Posterior vena cava (tissue), 2 donors: ENCODE measurements at regions not wholly inside any gene's neighbourhood (a gene's known extent, or its start where the extent isn't known, plus 50 kb on each side); places are given as distances from the start of the nearest gene placed in this dataset.

Experiments
- DNase-seq: peaks from one replicate; pipeline ENCODE4 v3.0.0-alpha.2; 2020; ENCODE audit warnings: low spot score
- intact Hi-C, 2 donors: fragments of 100-400 bp; cut with DNase I; formaldehyde crosslinking; loops; one replicate each; pipeline versions ENCODE4 v1.14.1 to v1.14.2; 2022 to 2023
- donor health status: DM: yes; HTN: yes; CAD: no.
- donor health status: DM: yes; HTN: yes; CAD: no.

DNA sequence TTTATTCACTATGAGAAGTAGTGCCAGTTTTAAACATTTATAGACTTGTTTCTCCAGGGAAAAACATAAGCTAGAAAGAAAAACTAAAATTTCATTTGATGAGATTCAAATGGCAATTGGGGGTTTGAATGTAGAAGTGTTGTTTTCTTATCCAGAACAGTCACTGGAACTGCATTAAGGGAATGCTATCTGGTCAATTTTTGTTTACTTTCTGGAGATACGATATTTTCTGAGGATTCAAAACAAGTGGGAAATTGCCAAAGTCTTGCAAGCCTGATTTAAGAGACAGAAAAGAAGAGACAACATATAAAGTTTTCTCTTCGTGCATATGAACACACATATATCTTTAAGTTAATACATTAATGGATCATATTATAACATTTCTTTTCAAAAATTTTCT lies 118.4 kb downstream of the NXNL2 start:
- DNase-seq: no peak
- intact Hi-C loops: no loop called here

DNA sequence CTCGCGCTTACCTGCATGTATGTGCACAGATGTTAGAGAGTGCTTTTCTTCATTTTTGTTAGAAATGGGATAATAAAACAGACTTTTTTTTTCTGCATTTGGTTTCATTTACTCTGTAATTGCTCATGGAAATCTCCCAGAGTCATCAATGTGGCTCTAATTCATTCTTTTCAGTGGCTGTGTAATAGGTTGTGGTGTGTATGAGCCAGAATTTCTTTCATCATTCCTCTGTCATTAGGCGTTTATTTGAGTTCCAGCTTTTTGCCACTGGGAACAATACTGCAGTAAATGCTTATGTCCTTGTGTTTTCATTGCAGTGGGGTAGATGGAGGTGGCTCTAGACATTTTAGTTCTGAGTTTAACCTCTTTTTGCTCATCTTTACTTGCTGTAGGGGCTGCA lies 118.9 kb downstream of the NXNL2 start:
- intact Hi-C loops: loop anchor here in 1 of 2 donors (2.0 kb wide), 1 partner anchor 347 kb away; no protein-coding TSS in a partner anchor
- DNase-seq: no peak

DNA sequence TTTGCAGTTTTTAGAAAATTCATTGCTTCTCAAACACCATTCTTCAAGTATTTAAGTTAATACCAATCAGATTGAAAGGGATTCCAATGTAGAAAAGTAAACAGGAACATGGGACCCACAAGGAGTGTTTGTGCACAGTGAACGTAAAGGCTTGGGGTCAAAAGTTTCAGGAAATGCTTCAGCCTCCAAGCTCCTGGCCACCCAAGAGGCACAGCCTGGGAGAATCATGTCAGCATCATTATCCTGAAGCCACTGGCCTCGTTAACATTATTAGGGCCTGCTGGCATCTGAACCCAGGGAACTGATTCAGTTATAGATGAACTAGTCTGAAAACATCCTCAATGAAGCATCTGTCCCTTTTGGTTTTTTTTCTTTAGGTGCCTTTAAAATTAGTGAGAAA lies 122.9 kb downstream of the NXNL2 start:
- DNase-seq: no peak
- intact Hi-C loops: no loop called here

DNA sequence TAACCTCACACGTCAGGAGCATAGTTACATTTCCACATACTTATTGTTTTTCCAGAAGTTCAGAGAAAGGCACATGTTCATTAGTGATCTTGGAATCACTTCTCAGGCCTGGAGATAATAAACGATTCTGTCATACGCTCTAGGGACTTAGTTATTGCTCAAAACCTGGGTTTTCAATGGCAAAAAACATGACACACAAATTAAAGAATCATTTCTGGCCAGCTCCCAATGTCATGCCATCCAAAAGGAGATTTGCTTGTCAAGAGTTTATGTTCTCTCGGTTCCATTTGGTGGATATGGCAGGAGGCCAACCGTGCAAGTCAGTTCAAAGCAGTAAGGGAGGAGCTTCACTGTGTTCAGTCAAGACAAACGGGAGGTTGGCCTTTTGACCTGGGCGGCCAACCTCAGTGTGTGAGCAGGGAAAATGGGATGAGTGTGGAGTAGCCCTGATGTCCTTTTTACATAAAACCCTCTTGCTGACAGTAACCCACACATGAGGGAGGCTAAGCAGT lies 123.4 kb downstream of the NXNL2 start:
- peak; percentile 82 for DNase-seq
- intact Hi-C loops: no loop called here

DNA sequence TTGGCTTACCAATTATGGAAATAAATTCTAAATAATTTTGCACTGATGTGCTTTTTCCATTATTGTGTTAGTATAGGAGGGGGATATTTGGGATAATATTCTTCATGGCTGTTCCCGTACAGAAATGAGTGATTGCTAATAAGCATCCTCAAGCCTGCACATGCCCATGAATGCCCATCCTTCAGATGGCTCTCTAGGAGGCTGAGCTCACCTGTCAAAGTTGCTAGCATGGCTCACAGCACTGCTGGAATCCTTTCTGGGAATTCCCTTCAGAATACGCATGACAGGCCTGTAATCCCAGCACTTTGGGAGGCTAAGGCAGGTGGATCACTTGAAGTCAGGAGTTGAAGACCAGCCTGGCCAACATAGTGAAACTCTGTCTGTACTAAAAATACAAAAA lies 124.1 kb downstream of the NXNL2 start:
- DNase-seq: no peak

DNA sequence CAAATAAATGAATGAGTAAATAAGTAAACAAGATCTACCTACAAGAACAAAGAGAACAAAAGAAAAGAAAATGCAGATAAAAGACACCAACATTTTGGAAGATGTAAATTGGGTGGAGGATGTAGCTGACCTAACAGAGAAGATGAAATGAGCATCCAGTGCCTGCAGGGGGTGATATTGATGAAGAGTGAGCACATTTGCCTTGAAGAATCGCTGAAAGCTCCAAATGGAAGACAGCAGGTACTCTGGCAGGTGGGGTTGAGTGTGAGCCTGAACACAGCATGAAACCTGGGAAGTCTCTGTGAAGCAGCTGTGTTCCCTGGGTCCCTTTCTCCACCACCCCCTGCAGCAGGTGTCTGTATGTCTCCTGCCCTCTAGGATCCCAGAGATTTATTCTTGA lies 125.6 kb downstream of the NXNL2 start:
- intact Hi-C loops: no loop called here
- DNase-seq: no peak

More for the DNA sequence above, 124.1 kb downstream of the NXNL2 start:
- intact Hi-C loops: no loop called here

DNA sequence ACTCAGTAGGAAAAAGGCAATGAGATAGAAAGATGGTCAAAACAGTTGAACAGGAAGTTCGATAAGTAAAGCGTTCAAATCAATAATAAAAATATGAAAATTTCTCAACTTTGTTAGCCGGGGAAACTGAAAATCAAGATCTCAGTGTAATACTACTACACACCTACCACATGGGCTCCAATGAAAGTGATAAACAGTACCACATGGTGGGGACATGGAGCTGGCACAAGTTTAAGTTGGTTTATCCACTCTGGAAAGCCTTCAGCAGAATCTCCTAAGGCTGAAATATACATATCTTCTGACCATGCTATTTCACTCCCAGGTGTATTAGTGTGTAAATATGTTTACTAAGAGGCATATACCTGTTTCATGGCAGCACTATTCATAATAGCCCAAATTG lies 126.8 kb downstream of the NXNL2 start:
- intact Hi-C loops: no loop called here
- no peak for DNase-seq

DNA sequence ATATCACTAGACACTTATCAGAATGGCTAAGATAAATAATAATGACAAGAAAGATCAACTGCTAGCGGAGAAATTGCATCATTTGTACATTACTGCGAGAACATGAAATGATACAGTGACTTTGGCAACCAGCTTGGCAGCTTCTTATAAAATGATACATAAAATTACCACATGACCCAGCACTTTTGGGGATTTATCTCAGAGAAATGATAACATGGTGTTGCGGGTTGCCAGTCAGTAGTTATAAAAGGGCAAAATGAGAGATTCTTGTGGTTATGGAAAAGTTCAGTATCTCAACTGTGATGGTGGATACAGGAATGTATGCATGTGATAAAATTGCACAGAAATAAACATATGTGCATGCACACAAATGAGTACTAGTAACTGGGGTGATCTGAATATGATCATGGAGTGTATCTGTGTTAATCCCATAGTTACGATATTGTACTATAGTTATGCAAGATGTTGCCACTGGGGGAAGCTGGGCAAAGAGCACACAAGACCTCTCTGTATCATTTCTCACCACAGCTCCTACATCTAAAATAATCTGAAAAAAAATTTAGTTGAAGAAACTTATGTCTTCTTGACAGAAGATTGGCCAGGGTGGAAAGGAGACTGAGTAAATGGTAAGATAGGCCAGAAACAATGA lies 128.9 kb downstream of the NXNL2 start:
- DNase-seq: no peak

DNA sequence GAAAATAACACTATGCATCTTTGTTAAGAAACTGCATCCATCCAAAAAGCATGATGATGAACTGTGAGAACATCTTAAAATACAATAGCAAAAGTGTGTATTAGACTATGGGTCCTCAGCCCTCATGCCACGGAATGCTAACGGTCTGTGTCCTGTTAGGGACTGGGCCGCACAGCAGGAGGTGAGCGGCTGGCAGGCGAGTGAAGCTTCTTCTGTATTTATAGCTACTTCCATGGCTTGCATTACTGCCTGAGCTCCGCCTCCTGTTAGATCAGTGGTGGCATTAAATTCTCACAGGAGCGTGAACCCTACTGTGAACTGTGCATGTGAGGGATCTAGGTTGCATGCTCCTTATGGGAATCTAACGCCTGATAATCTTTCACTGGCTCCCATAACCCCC lies 129.8 kb downstream of the NXNL2 start:
- DNase-seq: no peak

More for the DNA sequence above, 128.9 kb downstream of the NXNL2 start:
- intact Hi-C loops: no loop called here

DNA sequence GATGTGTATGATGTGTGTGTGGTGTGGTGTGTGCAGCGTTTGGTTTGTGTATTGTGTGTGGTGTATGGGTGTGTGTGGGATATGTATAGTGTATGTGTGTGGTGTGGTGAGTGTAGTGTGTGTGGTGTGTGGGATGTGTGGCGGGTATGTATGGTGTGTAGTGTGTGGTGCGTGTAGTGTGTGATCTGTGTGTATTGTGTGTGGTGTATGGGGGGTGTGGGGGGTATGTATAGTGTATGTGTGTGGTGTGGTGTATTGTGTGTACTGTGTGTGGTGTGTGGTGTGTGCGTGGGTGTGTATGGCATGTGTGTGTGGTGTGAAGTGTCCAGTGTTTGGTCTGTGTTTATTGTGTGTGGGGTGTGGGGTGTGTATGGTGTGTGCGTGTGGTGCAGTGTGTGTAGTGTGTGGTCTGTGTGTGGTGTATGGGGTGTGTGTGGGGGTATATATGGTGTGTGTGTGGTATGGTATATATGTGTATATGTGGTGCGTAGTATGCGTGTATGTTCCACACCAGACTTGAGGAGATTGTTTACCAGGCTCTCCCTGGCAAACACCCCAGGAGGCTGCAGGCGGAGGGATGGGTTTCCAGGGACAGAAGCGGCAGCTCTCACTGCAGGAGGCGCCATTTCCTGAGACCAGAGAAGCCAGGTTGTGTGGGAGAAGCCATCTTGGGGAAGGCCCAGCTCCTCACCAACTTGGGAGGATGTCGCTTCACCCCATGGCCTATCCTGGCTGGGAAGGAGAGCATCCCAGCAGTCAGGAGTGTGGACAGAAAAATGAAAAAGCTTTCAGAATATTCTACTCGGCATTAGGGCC lies 138.1 kb downstream of the NXNL2 start:
- DNase-seq: no peak
- intact Hi-C loops: no loop called here

More for the DNA sequence above, 129.8 kb downstream of the NXNL2 start:
- intact Hi-C loops: no loop called here

DNA sequence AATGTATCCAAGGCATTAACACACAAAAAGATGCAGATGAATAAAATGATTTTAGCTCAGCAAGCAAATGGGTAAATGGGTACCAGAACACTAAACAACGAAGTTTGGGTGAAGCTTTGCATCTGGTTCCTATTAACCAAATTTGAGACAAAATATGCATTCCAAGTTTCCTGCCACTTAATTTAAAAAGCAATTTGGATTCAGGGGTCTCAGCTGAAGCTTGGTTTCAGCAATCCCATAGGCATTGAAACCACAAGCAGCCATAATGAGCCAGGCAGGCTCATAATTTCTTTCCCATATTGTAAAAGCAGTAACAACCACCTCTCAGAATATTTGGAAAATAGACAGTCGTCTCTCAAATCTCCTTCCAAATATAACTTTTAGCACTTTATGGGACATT lies 138.9 kb downstream of the NXNL2 start:
- intact Hi-C loops: no loop called here
- no peak for DNase-seq

DNA sequence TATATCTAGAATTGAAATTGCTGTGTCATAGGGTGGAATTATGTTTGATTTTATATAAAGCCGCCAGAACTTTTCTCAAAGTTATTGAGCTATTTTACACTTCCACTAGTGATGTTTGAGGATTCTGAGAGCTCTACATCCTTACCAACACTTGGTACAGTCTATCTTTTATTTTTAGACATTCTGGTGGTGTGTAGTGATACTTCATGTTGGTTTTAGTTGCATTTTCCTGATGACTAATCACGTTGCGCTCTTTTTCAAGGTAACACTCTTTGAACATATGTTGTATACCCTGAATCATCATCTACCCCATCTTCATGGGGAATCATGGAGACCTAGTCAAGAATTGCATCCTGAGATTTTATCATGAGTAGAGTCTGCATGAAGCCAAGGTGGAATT lies 141.7 kb downstream of the NXNL2 start:
- DNase-seq: no peak
- intact Hi-C loops: no loop called here

DNA sequence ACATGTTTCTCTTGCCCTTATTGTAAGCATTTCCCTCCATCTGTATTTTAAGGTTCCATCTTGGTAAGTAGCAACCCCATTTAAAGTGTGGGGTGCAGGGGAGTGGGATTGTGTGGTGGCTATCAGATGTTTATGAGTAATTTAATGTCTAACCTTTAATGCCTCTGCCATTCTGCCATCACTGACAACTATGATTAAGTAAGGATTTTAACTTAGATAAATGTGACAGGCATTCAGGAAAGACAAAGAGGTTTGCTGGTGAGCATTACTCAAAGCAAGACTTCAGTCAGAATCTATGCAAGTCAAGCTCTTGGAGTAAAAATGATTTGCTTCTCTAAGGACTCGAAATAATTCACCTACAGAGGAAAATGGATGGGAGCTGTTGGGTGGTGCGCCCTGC lies 143.0 kb downstream of the NXNL2 start:
- no peak for DNase-seq
- intact Hi-C loops: no loop called here

DNA sequence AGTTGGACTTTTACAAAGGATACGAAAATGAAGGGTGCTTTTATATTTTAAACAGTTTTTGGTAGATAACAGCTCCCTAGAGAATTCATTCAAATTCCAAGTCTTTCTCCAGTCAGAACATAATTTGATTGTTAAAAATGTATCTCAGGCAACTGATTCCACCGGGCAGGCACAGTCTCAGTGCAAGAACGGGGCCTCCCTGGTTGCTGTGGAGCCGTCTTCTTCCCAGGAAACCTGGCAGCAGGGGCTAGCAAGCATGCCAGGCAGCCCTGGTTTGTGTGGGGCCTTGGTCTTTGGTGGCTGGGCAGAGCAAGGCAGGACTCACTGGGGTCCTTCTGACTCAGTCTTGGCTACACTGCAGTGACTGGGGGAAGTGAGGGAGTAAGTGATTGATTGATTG lies 143.5 kb downstream of the NXNL2 start:
- intact Hi-C loops: no loop called here
- no peak for DNase-seq

DNA sequence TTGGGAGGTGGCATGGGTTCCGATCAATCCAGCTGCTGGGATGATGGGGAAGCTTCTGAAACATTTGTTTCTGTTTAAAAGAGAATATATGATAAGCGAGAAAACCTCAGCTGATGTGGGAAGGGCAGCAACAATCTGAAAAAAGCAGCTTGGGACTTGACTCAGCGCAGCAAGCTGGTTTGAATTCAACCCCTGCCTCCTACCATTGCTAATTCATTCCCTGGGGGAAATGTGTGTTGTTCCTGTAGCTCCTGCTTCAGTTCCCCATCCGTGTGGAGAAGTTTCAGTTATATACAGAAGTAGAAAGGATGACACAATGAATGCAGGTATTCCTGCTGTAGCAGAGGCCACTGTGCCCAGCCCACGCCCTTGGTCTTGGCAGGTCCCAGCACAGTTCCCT lies 145.1 kb downstream of the NXNL2 start:
- intact Hi-C loops: no loop called here
- no peak for DNase-seq

DNA sequence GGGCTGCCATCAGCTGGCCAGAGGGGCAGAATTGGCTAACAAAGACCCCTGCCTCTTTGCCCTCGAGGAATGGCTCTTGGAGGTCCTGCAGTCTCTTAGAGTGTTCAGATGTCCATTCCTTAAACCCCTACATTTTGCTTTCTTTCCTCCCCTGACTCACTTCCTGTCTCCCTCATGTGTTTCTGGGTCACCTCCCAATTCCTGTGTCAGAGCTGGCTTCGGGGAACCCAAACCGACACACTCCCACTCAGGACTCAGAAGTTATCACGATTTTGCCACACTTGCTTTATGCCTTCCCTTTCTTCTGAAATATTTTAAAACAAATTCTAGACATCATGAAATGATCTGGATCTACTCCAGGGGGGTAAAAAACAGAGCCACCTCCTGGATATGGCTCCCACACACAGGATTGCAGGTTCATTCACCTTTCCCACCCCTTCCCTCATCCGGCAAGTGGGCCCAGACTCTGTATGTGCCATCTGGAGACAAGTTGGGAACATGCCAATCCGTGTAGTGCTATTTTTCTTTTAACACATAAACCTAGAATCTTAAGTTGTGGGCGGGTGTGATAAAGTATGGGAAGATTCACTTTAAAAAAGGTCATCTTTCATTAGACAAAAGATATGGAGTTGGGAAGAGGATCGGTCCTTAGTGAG lies 145.7 kb downstream of the NXNL2 start:
- intact Hi-C loops: no loop called here
- DNase-seq: no peak

DNA sequence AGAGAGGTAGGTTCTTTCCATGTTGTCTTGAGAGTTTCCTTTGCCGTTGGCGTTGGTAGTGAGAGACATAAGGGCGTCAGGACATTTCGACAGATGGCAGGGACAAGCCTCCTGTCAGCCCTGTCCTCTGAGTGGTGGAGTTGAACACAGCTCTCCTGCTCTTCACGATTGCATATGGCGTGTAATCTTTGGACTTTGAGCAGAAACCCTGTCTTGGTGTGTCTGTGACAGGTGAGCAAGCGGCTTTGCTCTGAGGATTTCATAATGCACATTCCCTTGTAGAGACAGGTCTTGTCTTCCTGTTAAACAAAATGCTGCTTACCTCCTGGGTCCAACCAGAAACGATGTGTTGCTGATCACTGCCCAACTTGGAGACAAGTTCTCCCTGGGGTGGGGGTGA lies 146.5 kb downstream of the NXNL2 start:
- intact Hi-C loops: no loop called here
- DNase-seq: no peak

DNA sequence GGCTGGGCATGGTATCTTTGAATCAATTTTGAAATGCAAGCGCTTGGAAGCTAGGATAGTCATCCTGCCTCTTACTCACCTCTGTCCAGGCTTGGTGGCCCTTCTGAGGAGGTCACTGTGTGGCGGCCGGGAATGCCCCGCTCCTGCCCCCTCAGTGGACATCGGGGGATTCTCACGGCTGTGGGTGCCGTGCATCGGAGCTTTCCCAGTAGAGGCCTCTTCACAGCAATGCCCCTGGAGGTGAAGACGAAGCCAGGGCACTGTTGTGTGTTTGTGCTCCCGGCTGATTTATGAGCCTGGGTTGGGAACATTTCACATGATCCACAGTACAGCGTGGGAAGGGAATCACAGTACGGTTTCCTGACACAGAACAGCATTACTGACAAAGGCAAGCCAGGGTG lies 147.5 kb downstream of the NXNL2 start:
- intact Hi-C loops: no loop called here
- no peak for DNase-seq

DNA sequence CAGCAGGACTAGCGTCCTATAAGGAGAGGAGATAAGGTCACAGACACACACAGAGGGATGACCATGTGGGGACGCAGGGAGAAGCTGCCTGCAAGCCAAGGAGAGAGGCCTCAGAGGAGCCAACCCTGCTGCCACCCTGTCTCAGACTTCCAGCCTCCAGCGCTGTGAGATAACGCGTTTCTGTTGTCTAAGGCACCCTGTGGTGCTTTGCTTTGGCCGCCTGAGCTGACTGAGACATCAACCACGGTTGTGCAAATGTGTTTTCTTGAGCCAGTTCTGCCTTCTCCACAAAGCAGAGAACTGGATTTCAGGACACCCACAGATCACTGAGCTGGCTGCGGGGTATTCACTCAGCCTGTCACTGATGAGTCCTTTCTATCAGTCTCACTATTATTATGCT lies 149.1 kb downstream of the NXNL2 start:
- no peak for DNase-seq
- intact Hi-C loops: no loop called here

DNA sequence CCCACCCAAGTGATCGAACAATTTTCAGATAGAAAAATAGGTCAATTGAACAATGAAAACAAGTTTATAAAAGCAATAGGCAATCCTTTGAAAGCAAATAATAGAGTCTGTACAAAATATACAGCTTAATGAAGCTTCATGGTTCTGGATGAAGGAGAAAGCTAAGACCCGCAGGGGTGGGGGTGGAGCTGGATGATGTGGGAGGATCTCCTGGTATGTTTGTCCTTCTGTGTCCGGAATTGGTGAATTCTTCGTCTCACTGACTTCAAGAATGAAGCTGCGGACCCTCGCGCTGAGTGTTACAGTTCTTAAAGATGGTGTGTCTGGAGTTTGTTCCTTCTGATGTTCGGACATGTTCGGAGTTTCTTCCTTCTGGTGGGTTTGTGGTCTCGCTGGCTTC lies 149.9 kb downstream of the NXNL2 start:
- no peak for DNase-seq
- intact Hi-C loops: loop anchor here in 1 of 2 donors (5.0 kb wide), 1 partner anchor 988 kb away; no protein-coding TSS in a partner anchor
